OCI-LY3 (cell line): ENCODE measurements at regions not wholly inside any gene's neighbourhood (a gene's known extent, or its start where the extent isn't known, plus 50 kb on each side); places are given as distances from the start of the nearest gene placed in this dataset.

Experiments used
- H2AFZ ChIP-seq: fragments of 200-600, 300-600 bp; shearing (Covaris generic); 2 replicates; pipeline ENCODE4 v1.6.0; 2014; ENCODE audit warnings: antibody characterized with exemption, low read depth, low read length
- H3K27ac ChIP-seq: fragments of 200-600, 300-600 bp; sonication (generic); 2 replicates; pipeline ENCODE4 v1.5.1; 2014; ENCODE audit warnings: mild to moderate bottlenecking, low read length, moderate library complexity, mixed read lengths
- H3K27me3 ChIP-seq: fragments of 200-600, 300-600 bp; sonication (generic); 2 replicates; pipeline ENCODE4 v1.6.1; 2014; ENCODE audit warnings: low read depth, low read length, mixed read lengths
- H3K36me3 ChIP-seq: fragments of 200-600, 300-600 bp; sonication (generic); replicated peaks from 2 replicates; pipeline ENCODE3; 2014; ENCODE audit warnings: low read depth, low read length, mixed read lengths
- H3K4me1 ChIP-seq: fragments of 300-600, 200-600 bp; sonication (generic); 2 replicates; pipeline ENCODE4 v1.6.1; 2014; ENCODE audit warnings: low read length, mixed read lengths
- H3K4me2 ChIP-seq: fragments of 200-600, 300-600 bp; sonication (generic); 2 replicates; pipeline ENCODE4 v1.6.1; 2014; ENCODE audit warnings: low read length, mixed read lengths
- H3K4me3 ChIP-seq: fragments of 300-600, 200-600 bp; sonication (generic); 2 replicates; pipeline ENCODE4 v1.5.1; 2014; ENCODE audit warnings: antibody characterized with exemption, mild to moderate bottlenecking, low read length, moderate library complexity
- H3K79me2 ChIP-seq: fragments of 300-600, 200-600 bp; shearing (Covaris generic); 2 replicates; pipeline ENCODE4 v1.6.1; 2014; ENCODE audit warnings: mild to moderate bottlenecking, low read length, mixed read lengths
- H3K9ac ChIP-seq: fragments of 300-600, 200-600 bp; shearing (Covaris generic); 2 replicates; pipeline ENCODE4 v1.6.0; 2014; ENCODE audit warnings: mild to moderate bottlenecking, low read length, moderate library complexity
- H3K9me3 ChIP-seq: fragments of 200-600, 300-600 bp; shearing (Covaris generic); 2 replicates; pipeline ENCODE4 v1.6.1; 2014; ENCODE audit warnings: low read length, mixed read lengths; ENCODE audit not compliant: insufficient read depth
- H4K20me1 ChIP-seq: fragments of 200-600, 300-600 bp; sonication (generic); 2 replicates; pipeline ENCODE4 v1.6.1; 2016; ENCODE audit warnings: low read length, mixed read lengths; ENCODE audit not compliant: insufficient read depth
- EZH2phosphoT487 ChIP-seq: fragments of 200-600 bp; shearing (Covaris generic); IDR thresholded peaks from 2 replicates; pipeline ENCODE4 v1.6.1; 2018; ENCODE audit warnings: antibody characterized with exemption, mixed run types, low read depth
- TF ChIP-seq, protein P1 (sequence below): fragments of 200-600, 300-600 bp; sonication (generic); IDR thresholded peaks from 2 replicates; pipeline ENCODE4 v1.5.1; 2014; ENCODE audit warnings: antibody characterized with exemption, low read length, low read depth

DNA sequence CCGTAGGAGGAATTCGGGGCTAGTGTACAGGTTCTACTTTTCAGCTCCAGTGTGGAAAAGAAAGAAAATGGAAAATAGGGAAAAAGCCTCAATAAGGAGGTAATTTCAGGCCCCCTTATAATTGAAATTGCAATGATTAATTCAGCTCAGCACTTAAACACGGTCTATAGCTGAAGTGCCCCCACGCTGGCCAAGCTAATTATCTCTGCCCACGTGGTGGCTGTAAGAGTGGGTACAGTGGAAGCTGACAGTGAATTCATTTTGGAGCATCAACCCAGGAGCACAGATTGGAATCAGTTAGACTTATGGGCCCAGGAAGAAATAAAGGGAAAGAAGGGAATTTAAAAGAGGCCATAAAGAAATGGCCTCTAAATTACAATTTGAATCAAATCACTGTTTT is 631.1 kb upstream of the CPEB2 start:
- Histone ChIP-seq H3K4me2 (no peak overlapping the region), H2AFZ (no peak overlapping the region), H3K9ac (no peak overlapping the region)

DNA sequence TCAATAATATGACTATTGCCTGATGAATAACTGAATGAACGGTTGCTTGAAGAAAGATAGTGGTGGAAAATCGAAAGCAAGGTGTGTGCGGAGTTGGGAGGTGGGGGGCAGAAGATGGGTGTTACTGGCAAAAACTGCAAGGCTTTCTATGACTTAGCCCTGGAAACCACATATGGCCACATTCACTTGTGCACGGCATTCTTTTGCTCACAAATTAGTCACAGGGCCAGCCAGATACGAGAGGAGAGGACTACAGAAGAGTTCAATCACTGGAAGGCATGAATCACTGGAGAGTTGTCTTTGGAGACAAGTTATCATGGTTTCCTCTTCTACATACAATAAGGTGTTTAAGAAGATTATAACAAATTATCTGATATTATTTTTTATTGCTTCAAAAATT is 626.5 kb upstream of the CPEB2 start:
- H3K27me3 ChIP-seq, result no peaks in the 10 kb centered on the region
- H3K27ac ChIP-seq, result no peak overlapping the region
- no peaks in the 10 kb centered on the region for H3K36me3 ChIP-seq
- no peaks in the 10 kb centered on the region for H4K20me1 ChIP-seq
- no peaks in the 10 kb centered on the region for H3K4me1 ChIP-seq
- H2AFZ ChIP-seq, result no peak overlapping the region
- H3K9me3 ChIP-seq, result no peaks in the 10 kb centered on the region
- TF ChIP-seq, protein P1, sequence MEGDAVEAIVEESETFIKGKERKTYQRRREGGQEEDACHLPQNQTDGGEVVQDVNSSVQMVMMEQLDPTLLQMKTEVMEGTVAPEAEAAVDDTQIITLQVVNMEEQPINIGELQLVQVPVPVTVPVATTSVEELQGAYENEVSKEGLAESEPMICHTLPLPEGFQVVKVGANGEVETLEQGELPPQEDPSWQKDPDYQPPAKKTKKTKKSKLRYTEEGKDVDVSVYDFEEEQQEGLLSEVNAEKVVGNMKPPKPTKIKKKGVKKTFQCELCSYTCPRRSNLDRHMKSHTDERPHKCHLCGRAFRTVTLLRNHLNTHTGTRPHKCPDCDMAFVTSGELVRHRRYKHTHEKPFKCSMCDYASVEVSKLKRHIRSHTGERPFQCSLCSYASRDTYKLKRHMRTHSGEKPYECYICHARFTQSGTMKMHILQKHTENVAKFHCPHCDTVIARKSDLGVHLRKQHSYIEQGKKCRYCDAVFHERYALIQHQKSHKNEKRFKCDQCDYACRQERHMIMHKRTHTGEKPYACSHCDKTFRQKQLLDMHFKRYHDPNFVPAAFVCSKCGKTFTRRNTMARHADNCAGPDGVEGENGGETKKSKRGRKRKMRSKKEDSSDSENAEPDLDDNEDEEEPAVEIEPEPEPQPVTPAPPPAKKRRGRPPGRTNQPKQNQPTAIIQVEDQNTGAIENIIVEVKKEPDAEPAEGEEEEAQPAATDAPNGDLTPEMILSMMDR, result no peak
- no peak for TF ChIP-seq EZH2phosphoT487
- H3K4me3 ChIP-seq, result no peak overlapping the region
- H3K9ac ChIP-seq, result no peak overlapping the region
- no peak overlapping the region for H3K4me2 ChIP-seq
- no peaks in the 10 kb centered on the region for H3K79me2 ChIP-seq

More for the DNA sequence above, 631.1 kb upstream of the CPEB2 start:
- no peaks in the 10 kb centered on the region for H4K20me1 ChIP-seq
- no peaks in the 10 kb centered on the region for H3K36me3 ChIP-seq
- H3K4me3 ChIP-seq, result no peak overlapping the region
- TF ChIP-seq, protein P1, result no peak
- TF ChIP-seq EZH2phosphoT487, result no peak
- peaks cover 5% of the 10 kb centered on the region; the same call in 1 of the 2 replicates for H3K4me1 ChIP-seq
- no peaks in the 10 kb centered on the region for H3K9me3 ChIP-seq
- no peaks in the 10 kb centered on the region for H3K79me2 ChIP-seq
- no peaks in the 10 kb centered on the region for H3K27me3 ChIP-seq
- no peak overlapping the region for H3K27ac ChIP-seq

DNA sequence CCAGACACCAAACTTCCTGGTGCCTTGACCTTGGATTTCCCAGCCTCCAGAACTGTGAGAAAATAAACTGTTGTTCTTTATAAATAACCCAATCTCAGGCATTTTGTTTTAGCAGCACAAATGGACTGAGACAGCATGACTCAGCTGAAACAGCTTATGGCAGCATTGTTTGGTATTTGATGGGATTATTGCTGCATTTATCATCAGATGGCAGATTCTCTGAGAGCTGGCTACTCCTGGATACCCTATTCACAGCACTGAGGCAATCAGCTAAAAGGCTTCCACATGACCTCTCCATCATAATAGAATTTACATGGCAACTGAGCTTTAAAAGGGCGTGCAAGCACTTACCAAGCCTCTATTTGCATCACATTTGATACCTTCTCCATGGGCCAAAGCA is 623.1 kb upstream of the CPEB2 start:
- no peak overlapping the region for H2AFZ ChIP-seq
- no peaks in the 10 kb centered on the region for H3K9me3 ChIP-seq
- no peaks in the 10 kb centered on the region for H3K36me3 ChIP-seq

DNA sequence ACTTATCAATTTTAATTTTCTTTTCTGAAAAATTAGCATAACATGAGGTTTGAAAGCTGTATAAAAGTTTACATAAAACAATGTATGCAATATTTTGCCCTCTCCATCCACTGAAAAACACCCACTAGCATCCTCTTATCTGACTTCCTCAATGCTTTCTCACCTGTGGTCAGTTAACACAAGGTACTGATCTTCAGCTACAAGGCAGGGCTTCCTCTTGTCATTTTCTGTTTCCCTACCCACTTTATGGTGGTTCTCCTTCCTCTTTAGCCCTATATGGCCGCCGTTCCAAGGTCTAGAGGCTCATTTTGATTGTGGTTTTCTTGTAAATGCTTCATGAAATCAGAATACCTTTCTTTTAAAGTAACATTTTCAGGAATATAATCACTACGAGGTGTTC is 618.6 kb upstream of the CPEB2 start:
- Histone ChIP-seq H3K27ac (no peak overlapping the region), H2AFZ (0 out of 2 replicates have a peak overlapping the region, but pooled peaks have one; percentile 41), H3K4me3 (no peak overlapping the region), H4K20me1 (no peaks in the 10 kb centered on the region), H3K36me3 (no peaks in the 10 kb centered on the region), H3K4me2 (peak overlapping the region; percentile 34), H3K4me1 (peaks cover 10% of the 10 kb centered on the region), H3K79me2 (no peaks in the 10 kb centered on the region), H3K9me3 (no peaks in the 10 kb centered on the region), H3K27me3 (no peaks in the 10 kb centered on the region), H3K9ac (no peak overlapping the region)
- TF ChIP-seq EZH2phosphoT487, result no peak
- TF ChIP-seq, protein P1, result no peak

More for the DNA sequence above, 623.1 kb upstream of the CPEB2 start:
- H3K4me3 ChIP-seq, result no peak overlapping the region
- H4K20me1 ChIP-seq, result no peaks in the 10 kb centered on the region
- H3K4me1 ChIP-seq, result peaks cover 10% of the 10 kb centered on the region
- H3K27me3 ChIP-seq, result no peaks in the 10 kb centered on the region
- no peak overlapping the region for H3K9ac ChIP-seq
- no peak overlapping the region for H3K4me2 ChIP-seq
- TF ChIP-seq EZH2phosphoT487, result no peak
- TF ChIP-seq, protein P1, result no peak
- H3K27ac ChIP-seq, result no peak overlapping the region
- no peaks in the 10 kb centered on the region for H3K79me2 ChIP-seq
